ENCODE measurements at regions not wholly inside any gene's neighbourhood (a gene's known extent, or its start where the extent isn't known, plus 50 kb on each side); places are given as distances from the start of the nearest gene placed in this dataset.

DNA sequence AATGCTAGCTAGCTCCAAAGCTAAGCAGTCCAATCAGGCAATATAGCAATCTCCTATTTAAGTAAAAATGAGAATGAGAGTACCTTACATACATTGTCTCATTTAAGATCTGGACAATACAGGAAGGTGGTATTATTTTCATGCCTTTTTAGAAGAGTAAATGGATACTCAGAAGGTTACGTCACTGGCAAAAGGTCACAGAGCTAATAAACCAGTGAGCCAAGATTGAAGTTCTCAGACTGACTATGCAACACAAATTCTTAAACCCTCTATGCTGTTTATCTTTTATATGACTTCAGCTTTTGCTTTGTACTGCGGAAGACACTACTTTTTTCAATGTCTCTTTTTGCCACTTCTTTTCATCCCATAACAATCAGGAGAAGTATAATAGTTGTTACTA, 135.2 kb upstream of the PRL start:
- Histone ChIP-seq H3K4me1 (ENCODE audit: insufficient read depth, low read length, severe bottlenecking) (no peaks in the 10 kb centered on the region), H3K9me2 (ENCODE audit: low read depth, low read length) (no peaks in the 10 kb centered on the region), H3K9ac (ENCODE audit: low read length) (no peak overlapping the region), H3F3A (ENCODE audit: insufficient read depth, low read length) (no peaks in the 10 kb centered on the region), H3K4me2 (ENCODE audit: low read length) (no peak overlapping the region), H3K79me2 (ENCODE audit: insufficient read depth, low read length) (no peaks in the 10 kb centered on the region), H3K36me3 (ENCODE audit: insufficient read depth, low read length) (no peaks in the 10 kb centered on the region), H3K4me3 (ENCODE audit: low read depth, low read length, poor library complexity, severe bottlenecking) (no peak overlapping the region), H3K9me3 (ENCODE audit: low read length) (no peaks in the 10 kb centered on the region), H3K27me3 (ENCODE audit: insufficient read depth, low read length) (no peaks in the 10 kb centered on the region), H4K20me1 (ENCODE audit: insufficient read depth, low read length) (no peaks in the 10 kb centered on the region), H3K27ac (ENCODE audit: low read depth, low read length, poor library complexity, severe bottlenecking) (no peak overlapping the region), H2AFZ (ENCODE audit: low read length) (no peak overlapping the region)
- no peak for TF ChIP-seq EZH2 (IDR thresholded peaks at IDR 0.05; ENCODE audit: borderline replicate concordance, low read length)
- TF ChIP-seq, protein P1, sequence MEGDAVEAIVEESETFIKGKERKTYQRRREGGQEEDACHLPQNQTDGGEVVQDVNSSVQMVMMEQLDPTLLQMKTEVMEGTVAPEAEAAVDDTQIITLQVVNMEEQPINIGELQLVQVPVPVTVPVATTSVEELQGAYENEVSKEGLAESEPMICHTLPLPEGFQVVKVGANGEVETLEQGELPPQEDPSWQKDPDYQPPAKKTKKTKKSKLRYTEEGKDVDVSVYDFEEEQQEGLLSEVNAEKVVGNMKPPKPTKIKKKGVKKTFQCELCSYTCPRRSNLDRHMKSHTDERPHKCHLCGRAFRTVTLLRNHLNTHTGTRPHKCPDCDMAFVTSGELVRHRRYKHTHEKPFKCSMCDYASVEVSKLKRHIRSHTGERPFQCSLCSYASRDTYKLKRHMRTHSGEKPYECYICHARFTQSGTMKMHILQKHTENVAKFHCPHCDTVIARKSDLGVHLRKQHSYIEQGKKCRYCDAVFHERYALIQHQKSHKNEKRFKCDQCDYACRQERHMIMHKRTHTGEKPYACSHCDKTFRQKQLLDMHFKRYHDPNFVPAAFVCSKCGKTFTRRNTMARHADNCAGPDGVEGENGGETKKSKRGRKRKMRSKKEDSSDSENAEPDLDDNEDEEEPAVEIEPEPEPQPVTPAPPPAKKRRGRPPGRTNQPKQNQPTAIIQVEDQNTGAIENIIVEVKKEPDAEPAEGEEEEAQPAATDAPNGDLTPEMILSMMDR (IDR thresholded peaks at IDR 0.05; ENCODE audit: low read length): no peak

DNA sequence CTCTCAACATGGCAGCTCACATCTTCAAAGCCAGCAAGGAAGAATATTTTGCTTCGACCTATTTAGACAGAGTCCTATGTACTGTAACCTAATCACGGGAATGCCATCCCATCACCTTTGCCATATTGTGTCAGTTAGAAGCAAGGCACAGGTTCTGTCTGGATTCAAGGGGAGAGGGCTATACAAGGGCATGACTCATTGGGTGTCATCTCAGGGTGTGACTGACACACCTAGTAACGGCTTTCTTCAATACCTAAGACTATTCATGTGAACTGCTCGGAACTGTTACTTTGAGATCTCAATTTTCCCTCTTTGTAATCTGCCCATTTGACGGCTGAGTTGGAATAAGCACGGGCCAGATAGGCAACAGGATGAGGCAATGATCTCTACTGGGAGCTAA, 135.6 kb upstream of the HDGFL1 start:
- no peaks in the 10 kb centered on the region for H3F3A ChIP-seq (ENCODE audit: insufficient read depth, low read length)
- no peaks in the 10 kb centered on the region for H3K9me2 ChIP-seq (ENCODE audit: low read depth, low read length)
- no peaks in the 10 kb centered on the region for H3K36me3 ChIP-seq (ENCODE audit: insufficient read depth, low read length)
- no peaks in the 10 kb centered on the region for H3K4me1 ChIP-seq (ENCODE audit: insufficient read depth, low read length, severe bottlenecking)
- H3K9me3 ChIP-seq (ENCODE audit: low read length): no peaks in the 10 kb centered on the region
- no peak for TF ChIP-seq EZH2 (IDR thresholded peaks at IDR 0.05; ENCODE audit: borderline replicate concordance, low read length)
- TF ChIP-seq, protein P1 (IDR thresholded peaks at IDR 0.05; ENCODE audit: low read length): no peak
- H3K4me2 ChIP-seq (ENCODE audit: low read length): no peak overlapping the region
- H3K79me2 ChIP-seq (ENCODE audit: insufficient read depth, low read length): no peaks in the 10 kb centered on the region
- H3K4me3 ChIP-seq (ENCODE audit: low read depth, low read length, poor library complexity, severe bottlenecking): no peak overlapping the region
- no peak overlapping the region for H2AFZ ChIP-seq (ENCODE audit: low read length)
- H3K27me3 ChIP-seq (ENCODE audit: insufficient read depth, low read length): no peaks in the 10 kb centered on the region
- no peak overlapping the region for H3K9ac ChIP-seq (ENCODE audit: low read length)
- no peaks in the 10 kb centered on the region for H4K20me1 ChIP-seq (ENCODE audit: insufficient read depth, low read length)
- no peak overlapping the region for H3K27ac ChIP-seq (ENCODE audit: low read depth, low read length, poor library complexity, severe bottlenecking)

DNA sequence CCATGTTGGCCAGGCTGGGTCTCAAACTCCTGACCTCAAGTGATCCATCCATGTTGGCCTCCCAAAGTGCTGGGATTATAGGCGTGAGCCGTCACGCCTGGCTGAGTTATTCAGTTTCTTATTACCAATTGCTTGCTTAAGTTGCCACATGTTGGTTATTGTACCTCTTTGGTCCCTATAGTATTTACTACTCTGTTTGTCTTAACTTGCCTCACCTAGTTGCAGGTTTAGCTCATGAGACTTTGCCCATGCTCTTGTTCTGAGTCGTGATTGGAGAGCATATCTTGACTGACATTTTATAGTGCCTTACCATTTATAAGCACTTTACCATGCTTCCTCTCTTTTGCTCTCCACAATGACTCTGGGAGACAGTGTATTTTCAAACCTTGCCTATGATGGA, 134.2 kb upstream of the HDGFL1 start:
- H3K27ac ChIP-seq (ENCODE audit: low read depth, low read length, poor library complexity, severe bottlenecking): no peak overlapping the region
- H3K27me3 ChIP-seq (ENCODE audit: insufficient read depth, low read length): no peaks in the 10 kb centered on the region
- H3K9me3 ChIP-seq (ENCODE audit: low read length): no peaks in the 10 kb centered on the region
- no peaks in the 10 kb centered on the region for H3K79me2 ChIP-seq (ENCODE audit: insufficient read depth, low read length)
- H2AFZ ChIP-seq (ENCODE audit: low read length): no peak overlapping the region
- H3K4me2 ChIP-seq (ENCODE audit: low read length): no peak overlapping the region
- no peak overlapping the region for H3K4me3 ChIP-seq (ENCODE audit: low read depth, low read length, poor library complexity, severe bottlenecking)
- no peaks in the 10 kb centered on the region for H3F3A ChIP-seq (ENCODE audit: insufficient read depth, low read length)
- TF ChIP-seq, protein P1 (IDR thresholded peaks at IDR 0.05; ENCODE audit: low read length): no peak
- TF ChIP-seq EZH2 (IDR thresholded peaks at IDR 0.05; ENCODE audit: borderline replicate concordance, low read length): no peak
- H3K9ac ChIP-seq (ENCODE audit: low read length): no peak overlapping the region
- peaks cover 4% of the 10 kb centered on the region for H3K4me1 ChIP-seq (ENCODE audit: insufficient read depth, low read length, severe bottlenecking)
- no peaks in the 10 kb centered on the region for H3K36me3 ChIP-seq (ENCODE audit: insufficient read depth, low read length)
- H3K9me2 ChIP-seq (ENCODE audit: low read depth, low read length): no peaks in the 10 kb centered on the region
- no peaks in the 10 kb centered on the region for H4K20me1 ChIP-seq (ENCODE audit: insufficient read depth, low read length)
